NT2/D1 (cell line): ENCODE measurements at regions not wholly inside any gene's neighbourhood (a gene's known extent, or its start where the extent isn't known, plus 50 kb on each side); places are given as distances from the start of the nearest gene placed in this dataset.

Experiments used
- DNase-seq: peaks from one replicate; pipeline ENCODE4 v3.0.0-alpha.2; 2011; ENCODE audit warnings: low read depth, low spot score
- H3K27me3 ChIP-seq: 2 replicates; pipeline ENCODE4 v1.6.0; 2011; ENCODE audit warnings: mild to moderate bottlenecking; ENCODE audit not compliant: insufficient read length, insufficient read depth
- H3K36me3 ChIP-seq: 2 replicates; pipeline ENCODE4 v1.6.1; 2011; ENCODE audit warnings: mild to moderate bottlenecking, low read length, mixed read lengths; ENCODE audit not compliant: insufficient read depth, insufficient read length
- H3K4me1 ChIP-seq: 2 replicates; pipeline ENCODE4 v1.5.1; 2011; ENCODE audit not compliant: insufficient read depth, insufficient read length
- H3K4me3 ChIP-seq: 2 replicates; pipeline ENCODE4 v1.5.1; 2011; ENCODE audit warnings: low read depth; ENCODE audit not compliant: insufficient read length
- H3K9ac ChIP-seq: 2 replicates; pipeline ENCODE4 v1.6.0; 2011; ENCODE audit warnings: low read depth; ENCODE audit not compliant: insufficient read length
- H3K9me3 ChIP-seq: 2 replicates; pipeline ENCODE4 v1.5.1; 2011; ENCODE audit warnings: mild to moderate bottlenecking, low read length; ENCODE audit not compliant: insufficient read depth
- SUZ12 ChIP-seq: IDR thresholded peaks from 2 replicates; pipeline ENCODE4 v1.6.1; 2011; ENCODE audit not compliant: insufficient read length, insufficient read depth; ENCODE audit errors: extremely low read depth
- YY1 ChIP-seq: IDR thresholded peaks from 2 replicates; pipeline ENCODE4 v1.6.1; 2011; ENCODE audit not compliant: insufficient read length, insufficient read depth
- ZNF274 ChIP-seq: IDR thresholded peaks from 2 replicates; pipeline ENCODE4 v1.6.1; 2011; ENCODE audit warnings: mild to moderate bottlenecking, low read depth, low read length

GRCh38 chr6:23980965-23981364, 145.1 kb upstream of the NRSN1 start:
- Histone ChIP-seq H3K4me3 (no peak overlapping the region), H3K4me1 (no peaks in the 10 kb centered on the region), H3K9me3 (no peaks in the 10 kb centered on the region), H3K36me3 (no peaks in the 10 kb centered on the region), H3K9ac (no peak overlapping the region), H3K27me3 (no peaks in the 10 kb centered on the region)
- DNase-seq, result no peak
- TF ChIP-seq YY1, result no peak
- no peak for TF ChIP-seq ZNF274
- no peak for TF ChIP-seq SUZ12

- Histone ChIP-seq H3K36me3 (no peaks in the 10 kb centered on the region), H3K27me3 (no peaks in the 10 kb centered on the region), H3K4me1 (no peaks in the 10 kb centered on the region), H3K4me3 (no peak overlapping the region), H3K9me3 (no peaks in the 10 kb centered on the region), H3K9ac (no peak overlapping the region)
- no peak for DNase-seq
- TF ChIP-seq SUZ12, result no peak
- no peak for TF ChIP-seq ZNF274
- no peak for TF ChIP-seq YY1
Measured at GRCh38 chr6:23981923-23982322, 144.1 kb upstream of the NRSN1 start.

DNA sequence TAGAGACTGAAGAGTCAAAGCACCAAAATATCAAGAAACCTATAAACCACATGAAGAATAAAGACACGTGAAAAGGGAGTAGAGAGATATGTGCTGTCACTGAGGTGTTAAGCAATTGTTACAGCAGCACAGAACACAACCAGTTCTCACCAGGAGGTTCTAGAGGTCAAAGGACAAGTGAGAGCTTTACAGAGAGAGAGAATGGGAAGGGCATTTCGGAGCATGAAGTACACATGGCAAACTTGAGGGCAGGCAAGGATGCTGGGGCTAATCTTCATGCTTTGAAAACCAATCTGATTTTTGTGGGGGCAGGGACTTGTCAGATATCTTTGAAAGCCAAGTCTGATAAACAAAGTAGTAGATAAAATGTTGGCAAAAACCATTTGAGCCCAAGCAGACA, 142.3 kb upstream of the NRSN1 start:
- TF ChIP-seq YY1 (no peak), ZNF274 (no peak), SUZ12 (no peak)
- no peak overlapping the region for H3K9ac ChIP-seq
- no peaks in the 10 kb centered on the region for H3K27me3 ChIP-seq
- no peaks in the 10 kb centered on the region for H3K36me3 ChIP-seq
- H3K4me3 ChIP-seq, result no peak overlapping the region
- H3K4me1 ChIP-seq, result no peaks in the 10 kb centered on the region
- no peaks in the 10 kb centered on the region for H3K9me3 ChIP-seq
- DNase-seq, result no peak

- H3K9ac ChIP-seq, result no peak overlapping the region
- no peaks in the 10 kb centered on the region for H3K9me3 ChIP-seq
- TF ChIP-seq SUZ12, result no peak
- TF ChIP-seq YY1, result no peak
- no peak for TF ChIP-seq ZNF274
- H3K4me1 ChIP-seq, result no peaks in the 10 kb centered on the region
- no peaks in the 10 kb centered on the region for H3K27me3 ChIP-seq
- DNase-seq, result no peak
- no peak overlapping the region for H3K4me3 ChIP-seq
- H3K36me3 ChIP-seq, result no peaks in the 10 kb centered on the region
Measured at GRCh38 chr6:23985015-23985414, 141.0 kb upstream of the NRSN1 start.

- Histone ChIP-seq H3K27me3 (no peaks in the 10 kb centered on the region), H3K9me3 (no peaks in the 10 kb centered on the region), H3K36me3 (no peaks in the 10 kb centered on the region), H3K9ac (no peak overlapping the region), H3K4me3 (no peak overlapping the region), H3K4me1 (no peaks in the 10 kb centered on the region)
- TF ChIP-seq ZNF274 (no peak), YY1 (no peak), SUZ12 (no peak)
- DNase-seq, result no peak
Measured at GRCh38 chr6:23989885-23990533, 136.0 kb upstream of the NRSN1 start.

- H3K4me3 ChIP-seq, result no peak overlapping the region
- H3K4me1 ChIP-seq, result no peaks in the 10 kb centered on the region
- H3K9me3 ChIP-seq, result no peaks in the 10 kb centered on the region
- no peak for TF ChIP-seq SUZ12
- no peak for TF ChIP-seq ZNF274
- TF ChIP-seq YY1, result no peak
- H3K36me3 ChIP-seq, result no peaks in the 10 kb centered on the region
- no peaks in the 10 kb centered on the region for H3K27me3 ChIP-seq
- no peak for DNase-seq
- H3K9ac ChIP-seq, result no peak overlapping the region
Measured at GRCh38 chr6:23994013-23994412, 132.0 kb upstream of the NRSN1 start.

GRCh38 chr6:24004062-24004461, 122.0 kb upstream of the NRSN1 start:
- no peak overlapping the region for H3K9ac ChIP-seq
- DNase-seq, result no peak
- H3K9me3 ChIP-seq, result no peaks in the 10 kb centered on the region
- no peaks in the 10 kb centered on the region for H3K27me3 ChIP-seq
- no peak for TF ChIP-seq ZNF274
- no peak for TF ChIP-seq SUZ12
- no peak for TF ChIP-seq YY1
- H3K4me1 ChIP-seq, result no peaks in the 10 kb centered on the region
- no peak overlapping the region for H3K4me3 ChIP-seq
- no peaks in the 10 kb centered on the region for H3K36me3 ChIP-seq
